RPMI7951 (cell line): ENCODE measurements at regions not wholly inside any gene's neighbourhood (a gene's known extent, or its start where the extent isn't known, plus 50 kb on each side); places are given as distances from the start of the nearest gene placed in this dataset.

Source experiments
- DNase-seq: peaks from one replicate; pipeline ENCODE4 v3.0.0-alpha.2; 2012; ENCODE audit warnings: low read depth

DNA sequence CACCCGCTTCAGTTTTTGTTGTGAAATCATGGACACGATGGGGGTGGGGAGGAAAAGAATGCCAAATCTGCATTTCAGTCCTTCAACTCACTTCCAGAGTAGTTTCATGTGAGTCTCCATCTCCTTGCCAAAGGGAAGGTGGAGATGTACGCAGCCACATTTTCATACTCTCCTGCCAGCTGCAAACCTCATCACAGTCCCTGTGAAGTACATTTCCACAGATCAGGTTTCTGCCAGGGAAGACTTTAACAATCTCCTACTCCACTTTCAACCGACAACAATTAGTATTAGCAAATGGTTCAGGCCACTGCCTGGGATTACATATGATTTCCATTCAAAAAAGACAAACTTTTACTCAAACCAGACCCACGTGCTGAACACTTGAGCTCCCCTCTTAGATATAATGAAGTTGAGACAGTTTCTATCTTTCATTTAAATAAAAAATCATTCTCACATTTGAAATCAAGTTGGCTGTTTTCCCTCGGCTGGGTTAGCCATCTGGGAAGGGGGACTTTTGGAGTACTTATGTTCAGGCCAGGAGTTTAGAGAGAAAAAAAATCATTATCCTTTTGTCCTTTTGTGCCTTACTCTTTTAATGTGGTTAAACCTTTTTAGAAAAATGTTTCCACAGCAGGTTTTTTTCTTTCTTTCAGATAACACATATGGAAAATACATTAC is 51.0 kb upstream of the CEP162 start:
- DNase-seq = no peak
